ENCODE measurements at regions not wholly inside any gene's neighbourhood (a gene's known extent, or its start where the extent isn't known, plus 50 kb on each side); places are given as distances from the start of the nearest gene placed in this dataset.

DNA sequence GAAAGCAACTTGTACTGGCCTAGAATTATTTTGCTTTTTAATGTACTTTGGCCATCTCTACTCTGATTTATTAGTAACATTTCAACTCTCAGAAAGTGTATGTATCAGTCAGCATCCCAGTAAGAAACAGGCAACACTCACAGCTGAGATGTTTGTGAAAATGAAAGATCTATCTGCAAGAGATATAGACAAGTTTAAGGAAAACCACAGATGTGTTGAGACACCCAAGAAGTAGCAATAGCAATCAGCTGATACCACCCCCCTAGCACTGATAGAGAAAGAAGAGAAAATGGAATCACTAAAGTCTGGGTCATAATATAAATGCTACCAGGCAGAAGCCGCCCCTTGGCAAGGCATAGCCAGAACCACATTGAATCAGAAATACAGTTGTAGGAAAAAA is 372.0 kb downstream of the ARAP2 start:
- Histone ChIP-seq H2BK20ac (ENCODE audit: low read depth, low read length, poor library complexity, severe bottlenecking) (no peak overlapping the region), H3K18ac (ENCODE audit: insufficient read length, low read depth, low read length) (no peak overlapping the region), H2BK15ac (ENCODE audit: low read depth, low read length) (no peak overlapping the region), H3K79me2 (ENCODE audit: insufficient read depth, low read length) (no peaks in the 10 kb centered on the region), H3K79me1 (ENCODE audit: insufficient read depth, low read depth, low read length, poor library complexity, severe bottlenecking) (no peaks in the 10 kb centered on the region), H2BK12ac (ENCODE audit: insufficient read length, low read depth, low read length) (no peak overlapping the region), H4K8ac (replicated peaks; ENCODE audit: insufficient read length, low read depth, low read length) (no peak overlapping the region), H3K9ac (ENCODE audit: extremely low read depth, insufficient read length, low read length) (no peak overlapping the region), H3K27me3 (ENCODE audit: insufficient read depth, low read length) (no peaks in the 10 kb centered on the region), H3K56ac (ENCODE audit: insufficient read length, low read depth, low read length) (no peak overlapping the region), H3K14ac (ENCODE audit: insufficient read depth, low read length) (no peak overlapping the region), H3K4me1 (ENCODE audit: insufficient read depth, low read length) (no peaks in the 10 kb centered on the region), H3K23ac (ENCODE audit: insufficient read length, low read depth, low read length) (no peak overlapping the region), H3K23me2 (ENCODE audit: insufficient read length, low read depth, low read length, poor library complexity, severe bottlenecking) (no peaks in the 10 kb centered on the region), H3T11ph (ENCODE audit: low read length) (no peak overlapping the region), H2AFZ (ENCODE audit: low read length) (no peak overlapping the region), H3K27ac (ENCODE audit: insufficient read length, low read depth, low read length) (no peak overlapping the region), H4K5ac (ENCODE audit: insufficient read length, low read depth, low read length) (no peak overlapping the region), H2AK5ac (ENCODE audit: insufficient read length, low read length) (no peak overlapping the region), H3K4me2 (ENCODE audit: insufficient read depth, insufficient read length, low read length) (no peak overlapping the region), H4K20me1 (ENCODE audit: control insufficient read depth, insufficient read depth, insufficient read length) (no peaks in the 10 kb centered on the region), H2BK120ac (ENCODE audit: low read depth, low read length, poor library complexity, severe bottlenecking) (no peak overlapping the region), H3K4ac (ENCODE audit: low read depth, low read length) (no peak overlapping the region), H2BK5ac (ENCODE audit: insufficient read length, low read length) (no peak overlapping the region), H3K9me3 (ENCODE audit: control insufficient read depth, low read depth, low read length) (no peaks in the 10 kb centered on the region), H4K91ac (ENCODE audit: insufficient read length, low read depth, low read length) (no peak overlapping the region)
- TF ChIP-seq, protein P1, sequence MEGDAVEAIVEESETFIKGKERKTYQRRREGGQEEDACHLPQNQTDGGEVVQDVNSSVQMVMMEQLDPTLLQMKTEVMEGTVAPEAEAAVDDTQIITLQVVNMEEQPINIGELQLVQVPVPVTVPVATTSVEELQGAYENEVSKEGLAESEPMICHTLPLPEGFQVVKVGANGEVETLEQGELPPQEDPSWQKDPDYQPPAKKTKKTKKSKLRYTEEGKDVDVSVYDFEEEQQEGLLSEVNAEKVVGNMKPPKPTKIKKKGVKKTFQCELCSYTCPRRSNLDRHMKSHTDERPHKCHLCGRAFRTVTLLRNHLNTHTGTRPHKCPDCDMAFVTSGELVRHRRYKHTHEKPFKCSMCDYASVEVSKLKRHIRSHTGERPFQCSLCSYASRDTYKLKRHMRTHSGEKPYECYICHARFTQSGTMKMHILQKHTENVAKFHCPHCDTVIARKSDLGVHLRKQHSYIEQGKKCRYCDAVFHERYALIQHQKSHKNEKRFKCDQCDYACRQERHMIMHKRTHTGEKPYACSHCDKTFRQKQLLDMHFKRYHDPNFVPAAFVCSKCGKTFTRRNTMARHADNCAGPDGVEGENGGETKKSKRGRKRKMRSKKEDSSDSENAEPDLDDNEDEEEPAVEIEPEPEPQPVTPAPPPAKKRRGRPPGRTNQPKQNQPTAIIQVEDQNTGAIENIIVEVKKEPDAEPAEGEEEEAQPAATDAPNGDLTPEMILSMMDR (conservative IDR thresholded peaks at IDR 0.05): no peak
- DNase-seq: no peak
- Mint-ChIP-seq H3K27ac (no peak overlapping the region; a peak in 1 of 7 replicates), H3K36me3 (ENCODE audit: insufficient read depth in 1 of 3, low read depth in 3 of 3) (peaks cover 0 to 4% (median 2%) of the 10 kb centered on the region in 3 experiments; a peak in 2 of 7 replicates), H3K4me3 (no peak overlapping the region), H3K27me3 (ENCODE audit: low read depth) (no peaks in the 10 kb centered on the region), H3K9me3 (peaks cover 2 to 3% of the 10 kb centered on the region in 2 experiments; a peak in 2 of 5 replicates), H3K4me1 (peaks cover 0 to 2% of the 10 kb centered on the region in 2 experiments; a peak in 1 of 4 replicates)
- WGBS (ENCODE audit: extremely low coverage, insufficient read length, low lambda C conversion rate): no CpG with 5 or more reads among the region's 1 CpG

Data from H9 (cell line).